Lung (tissue), 11 donors: ENCODE measurements at regions not wholly inside any gene's neighbourhood (a gene's known extent, or its start where the extent isn't known, plus 50 kb on each side); places are given as distances from the start of the nearest gene placed in this dataset.
A peak's percentile ranks its signal among the peaks of the same experiment; 100 is the strongest.

Source experiments
- ATAC-seq: fragments of 200-7000 bp; cut with Tn5 transposase; one replicate; pipeline ENCODE4 v1.9.1; 2020; ENCODE audit warnings: moderate number of reproducible peaks; ENCODE audit not compliant: insufficient read depth, low FRiP score
- DNase-seq, 3 donors: peaks; one replicate each; pipeline ENCODE4 v3.0.0-alpha.2; 2013 to 2017
- H3K27ac ChIP-seq, 2 donors: one replicate each; pipeline ENCODE4 v1.5.1; 2013; ENCODE audit warnings: mild to moderate bottlenecking in 2 of 2, moderate library complexity in 2 of 2, control low read depth in 1 of 2, inconsistent platforms in 1 of 2, low read depth in 1 of 2, low read length in 1 of 2
- H3K27me3 ChIP-seq, 3 donors: one replicate each; pipeline ENCODE4 v1.5.1; 2013; ENCODE audit warnings: low read length in 2 of 3; ENCODE audit not compliant: control insufficient read depth in 3 of 3, insufficient read depth in 3 of 3
- H3K36me3 ChIP-seq, 4 donors: one replicate each; pipeline ENCODE4 v1.5.1; 2013; ENCODE audit warnings: low read length in 4 of 4, mild to moderate bottlenecking in 1 of 4, moderate library complexity in 1 of 4; ENCODE audit not compliant: control insufficient read depth in 4 of 4, insufficient read depth in 4 of 4
- H3K4me1 ChIP-seq, 5 donors: one replicate each; pipeline ENCODE4 v1.5.1; 2013; ENCODE audit warnings: low read length in 5 of 5, mild to moderate bottlenecking in 2 of 5, moderate library complexity in 1 of 5; ENCODE audit not compliant: control insufficient read depth in 5 of 5, insufficient read depth in 5 of 5
- H3K4me3 ChIP-seq: one replicate; pipeline ENCODE4 v1.5.1; 2013; ENCODE audit warnings: mild to moderate bottlenecking, control low read depth, moderate library complexity
- H3K9ac ChIP-seq, 2 donors: one replicate each; pipeline ENCODE4 v1.5.1; 2013; ENCODE audit warnings: low read length in 2 of 2, control low read depth in 1 of 2; ENCODE audit not compliant: insufficient read depth in 1 of 2
- H3K9me3 ChIP-seq, 4 donors: one replicate each; pipeline ENCODE4 v1.5.1; 2013; ENCODE audit warnings: low read length in 3 of 4, mild to moderate bottlenecking in 1 of 4, moderate library complexity in 1 of 4; ENCODE audit not compliant: control insufficient read depth in 4 of 4, insufficient read depth in 3 of 4
- CTCF ChIP-seq: IDR thresholded peaks from 2 replicates; pipeline ENCODE4 v1.5.1; 2012; ENCODE audit warnings: mild to moderate bottlenecking; ENCODE audit errors: control extremely low read depth, extremely low read depth
- WGBS, 2 donors: extraction: QIAGEN DNeasy Blood & Tissue Kit; methylation state at CpG; one replicate each; pipeline ENCODE4 v1.1.7; 2013; 5-methylcytosine and 5-hydroxymethylcytosine counted together
- donor health status: control.
- donor health status: control.
- donor health status: Bipolar disorder and iron deficiency.
- donor health status: healthy.
- donor health status: DM: yes; HTN: yes; CAD: no.

GRCh38 chr6:145143379-145143778, 591.9 kb downstream of the EPM2A start:
- TF ChIP-seq CTCF = no peak
- Histone ChIP-seq H3K9me3 (no peaks in the 10 kb centered on the region), H3K4me1 (peaks cover 0 to 5% (median 0%) of the 10 kb centered on the region in 5 donors), H3K27me3 (no peaks in the 10 kb centered on the region), H3K36me3 (no peaks in the 10 kb centered on the region), H3K9ac (no peak overlapping the region), H3K27ac (no peak overlapping the region), H3K4me3 (no peak overlapping the region)
- DNase-seq (no peak), ATAC-seq (no peak)
- 91 to 93% methylated on average over 3 of the region's 3 CpGs for whole genome bisulfite sequencing, 2 donors

- no peak overlapping the region for H3K4me3 ChIP-seq
- H3K27ac ChIP-seq = peak overlapping the region in 1 of 2 donors; percentile 1
- TF ChIP-seq CTCF = no peak
- no peaks in the 10 kb centered on the region for H3K9me3 ChIP-seq
- no peak for DNase-seq
- ATAC-seq = no peak
- H3K36me3 ChIP-seq = no peaks in the 10 kb centered on the region
- peaks cover 0 to 5% (median 0%) of the 10 kb centered on the region in 5 donors for H3K4me1 ChIP-seq
- no peaks in the 10 kb centered on the region for H3K27me3 ChIP-seq
- no peak overlapping the region for H3K9ac ChIP-seq
These were observed 587.8 kb downstream of the EPM2A start for GRCh38 chr6:145147559-145147958.

GRCh38 chr6:145147981-145148749, 587.2 kb downstream of the EPM2A start:
- 46 to 50% methylated on average over 3 of the region's 3 CpGs for WGBS, 2 donors
- H3K27me3 ChIP-seq = no peaks in the 10 kb centered on the region
- no peak overlapping the region for H3K4me3 ChIP-seq
- H3K9me3 ChIP-seq = no peaks in the 10 kb centered on the region
- no peaks in the 10 kb centered on the region for H3K36me3 ChIP-seq
- no peak overlapping the region for H3K9ac ChIP-seq
- DNase-seq (no peak), ATAC-seq (peak; percentile 82)
- peak overlapping the region; percentile 1 to 23 for H3K27ac ChIP-seq
- peaks cover 0 to 5% (median 0%) of the 10 kb centered on the region in 5 donors for H3K4me1 ChIP-seq
- TF ChIP-seq CTCF = no peak

GRCh38 chr6:145148776-145149175, 586.5 kb downstream of the EPM2A start:
- Histone ChIP-seq H3K9me3 (no peaks in the 10 kb centered on the region), H3K27ac (no peak overlapping the region), H3K4me1 (peaks cover 0 to 5% (median 0%) of the 10 kb centered on the region in 5 donors), H3K27me3 (no peaks in the 10 kb centered on the region), H3K9ac (no peak overlapping the region), H3K4me3 (no peak overlapping the region), H3K36me3 (no peaks in the 10 kb centered on the region)
- ATAC-seq (no peak), DNase-seq (no peak)
- WGBS, 2 donors = 38 to 69% methylated on average over 2 of the region's 2 CpGs
- TF ChIP-seq CTCF = no peak
